Omental fat pad (tissue), 3 donors: ENCODE measurements at regions not wholly inside any gene's neighbourhood (a gene's known extent, or its start where the extent isn't known, plus 50 kb on each side); places are given as distances from the start of the nearest gene placed in this dataset.

Experiments used
- ATAC-seq: fragments of 150-250 bp; one replicate; pipeline ENCODE4 v1.9.1; 2016; ENCODE audit warnings: mild to moderate bottlenecking, moderate library complexity; ENCODE audit not compliant: low FRiP score
- DNase-seq: peaks from one replicate; pipeline ENCODE4 v3.0.0-alpha.2; 2019; ENCODE audit warnings: low spot score
- CTCF ChIP-seq, 3 donors: fragments of 450-650 bp; IDR thresholded peaks; one replicate each; pipeline ENCODE4 v1.5.1; 2016 to 2017; ENCODE audit warnings: antibody characterized with exemption in 3 of 3, mild to moderate bottlenecking in 3 of 3, moderate library complexity in 2 of 3

- DNase-seq (no peak), ATAC-seq (no peak)
- TF ChIP-seq CTCF (IDR thresholded peaks at IDR 0.05) = no peak
These were observed 1158.1 kb upstream of the TENM4 start for GRCh38 chr11:80598905-80599304.

GRCh38 chr11:80596291-80596810 lies 1155.5 kb upstream of the TENM4 start:
- TF ChIP-seq CTCF (IDR thresholded peaks at IDR 0.05) = no peak
- no peak for DNase-seq
- no peak for ATAC-seq

- DNase-seq = no peak
- no peak for TF ChIP-seq CTCF (IDR thresholded peaks at IDR 0.05)
- peak; percentile 92 for ATAC-seq
These were observed 1154.2 kb upstream of the TENM4 start for GRCh38 chr11:80595011-80595410.

GRCh38 chr11:80593648-80594374 lies 1153.0 kb upstream of the TENM4 start:
- no peak for TF ChIP-seq CTCF (IDR thresholded peaks at IDR 0.05)
- DNase-seq (no peak), ATAC-seq (no peak)

GRCh38 chr11:80592546-80592945 lies 1151.7 kb upstream of the TENM4 start:
- no peak for ATAC-seq
- TF ChIP-seq CTCF (IDR thresholded peaks at IDR 0.05) = no peak
- no peak for DNase-seq

- no peak for TF ChIP-seq CTCF (IDR thresholded peaks at IDR 0.05)
These were observed 1147.1 kb upstream of the TENM4 start for GRCh38 chr11:80587906-80588305.

GRCh38 chr11:80586464-80586863 lies 1145.6 kb upstream of the TENM4 start:
- ATAC-seq = no peak
- no peak for TF ChIP-seq CTCF (IDR thresholded peaks at IDR 0.05)
- DNase-seq = no peak

More at GRCh38 chr11:80587906-80588305, 1147.1 kb upstream of the TENM4 start:
- ATAC-seq (no peak), DNase-seq (no peak)
